NB4 (cell line): ENCODE measurements at regions not wholly inside any gene's neighbourhood (a gene's known extent, or its start where the extent isn't known, plus 50 kb on each side); places are given as distances from the start of the nearest gene placed in this dataset.

Experiments
- MYC ChIP-seq: IDR thresholded peaks from 2 replicates; pipeline ENCODE4 v1.6.1; 2011; ENCODE audit warnings: low read depth, low read length
- POLR2A ChIP-seq: IDR thresholded peaks from 2 replicates; pipeline ENCODE4 v1.6.1; 2011; ENCODE audit warnings: mild to moderate bottlenecking; ENCODE audit not compliant: insufficient read length; ENCODE audit errors: extremely low read depth
- TF ChIP-seq, protein P1 (sequence below): IDR thresholded peaks from one replicate; pipeline ENCODE4 v1.5.1; 2012; ENCODE audit warnings: low read depth, low read length

DNA sequence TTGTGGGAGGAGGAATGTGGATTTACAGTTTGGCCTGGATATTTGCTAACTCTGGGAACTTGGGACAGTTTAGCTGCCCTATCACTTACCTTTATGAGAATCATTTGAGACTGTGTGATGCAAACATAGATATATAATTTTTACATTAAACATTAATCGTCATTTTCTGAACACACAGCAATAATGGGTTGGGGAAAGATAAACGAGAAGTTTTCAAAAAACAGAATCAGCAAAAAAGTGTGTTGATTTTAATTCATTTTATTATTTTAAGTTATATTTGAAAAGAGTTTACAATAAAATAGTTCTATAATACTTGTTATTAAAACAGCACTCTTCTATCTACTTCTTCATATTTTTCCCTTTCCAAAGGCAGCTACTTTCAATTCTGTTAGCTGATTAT lies 813.3 kb downstream of the SLC4A3 start:
- TF ChIP-seq, protein P1, sequence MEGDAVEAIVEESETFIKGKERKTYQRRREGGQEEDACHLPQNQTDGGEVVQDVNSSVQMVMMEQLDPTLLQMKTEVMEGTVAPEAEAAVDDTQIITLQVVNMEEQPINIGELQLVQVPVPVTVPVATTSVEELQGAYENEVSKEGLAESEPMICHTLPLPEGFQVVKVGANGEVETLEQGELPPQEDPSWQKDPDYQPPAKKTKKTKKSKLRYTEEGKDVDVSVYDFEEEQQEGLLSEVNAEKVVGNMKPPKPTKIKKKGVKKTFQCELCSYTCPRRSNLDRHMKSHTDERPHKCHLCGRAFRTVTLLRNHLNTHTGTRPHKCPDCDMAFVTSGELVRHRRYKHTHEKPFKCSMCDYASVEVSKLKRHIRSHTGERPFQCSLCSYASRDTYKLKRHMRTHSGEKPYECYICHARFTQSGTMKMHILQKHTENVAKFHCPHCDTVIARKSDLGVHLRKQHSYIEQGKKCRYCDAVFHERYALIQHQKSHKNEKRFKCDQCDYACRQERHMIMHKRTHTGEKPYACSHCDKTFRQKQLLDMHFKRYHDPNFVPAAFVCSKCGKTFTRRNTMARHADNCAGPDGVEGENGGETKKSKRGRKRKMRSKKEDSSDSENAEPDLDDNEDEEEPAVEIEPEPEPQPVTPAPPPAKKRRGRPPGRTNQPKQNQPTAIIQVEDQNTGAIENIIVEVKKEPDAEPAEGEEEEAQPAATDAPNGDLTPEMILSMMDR = no peak
- TF ChIP-seq POLR2A (no peak), MYC (no peak)
